ENCODE measurements at regions not wholly inside any gene's neighbourhood (a gene's known extent, or its start where the extent isn't known, plus 50 kb on each side); places are given as distances from the start of the nearest gene placed in this dataset.

GRCh38 chr4:127240764-127241105 lies 392.0 kb upstream of the INTU start:
- no peak overlapping the region for H3K9ac ChIP-seq (ENCODE audit: insufficient read depth, low read depth, low read length)
- H2AFZ ChIP-seq (ENCODE audit: low read length): no peak overlapping the region
- FAIRE-seq (no peak), DNase-seq (ENCODE audit: low spot score) (no peak), ATAC-seq (no peak)
- no peak overlapping the region for H3K27ac ChIP-seq (ENCODE audit: extremely low read length, insufficient read depth, low read length)
- H3K4me2 ChIP-seq (ENCODE audit: low read depth, low read length): no peak overlapping the region
- no peak for TF ChIP-seq ZSCAN22 (CRISPR knock-in tag; IDR thresholded peaks at IDR 0.05)
- TF ChIP-seq MIXL1 (CRISPR knock-in tag; IDR thresholded peaks at IDR 0.05): no peak
- no peak for TF ChIP-seq JDP2 (CRISPR knock-in tag; IDR thresholded peaks at IDR 0.05; ENCODE audit: borderline replicate concordance)
- TF ChIP-seq EP300 (IDR thresholded peaks at IDR 0.05; ENCODE audit: low read depth in 2 of 2, low read length in 2 of 2): no peak
- TF ChIP-seq EP300 (CRISPR knock-in tag; IDR thresholded peaks at IDR 0.05; ENCODE audit: borderline replicate concordance): no peak
- TF ChIP-seq DR1 (CRISPR knock-in tag; IDR thresholded peaks at IDR 0.05): no peak
- TF ChIP-seq TGIF2 (CRISPR knock-in tag; IDR thresholded peaks at IDR 0.05): no peak
- no peak for TF ChIP-seq ESRRA (CRISPR knock-in tag; IDR thresholded peaks at IDR 0.05; ENCODE audit: low read depth)
- no peak for TF ChIP-seq ZNF563 (CRISPR knock-in tag; IDR thresholded peaks at IDR 0.05)
- no peak for TF ChIP-seq RORA (CRISPR knock-in tag; IDR thresholded peaks at IDR 0.05)
- no peak for TF ChIP-seq GTF3A (CRISPR knock-in tag; conservative IDR thresholded peaks at IDR 0.05)
- TF ChIP-seq KDM1A (CRISPR knock-in tag; IDR thresholded peaks at IDR 0.05): no peak
- H4K20me1 ChIP-seq (ENCODE audit: insufficient read depth, low read length): no peaks in the 10 kb centered on the region
- ChIA-PET CTCF (ENCODE audit: low intra/inter-chr PET ratio, low total read pairs) (no interaction called here), POLR2A (no interaction called here)
- H3K79me2 ChIP-seq (ENCODE audit: insufficient read depth, low read length): no peaks in the 10 kb centered on the region
- intact Hi-C loops (cut with micrococcal nuclease; ENCODE audit: unreplicated experiment) (no loop called here), in situ Hi-C loops (cut with HindIII; ENCODE audit: extremely low pct_ligation_motif_present, low pct_unique_long_range_greater_than_20kb) (no loop called here)
- no peaks in the 10 kb centered on the region for H3K9me3 ChIP-seq (ENCODE audit: low read length)
- H3K36me3 ChIP-seq (replicated peaks in 1 of 2; ENCODE audit: control insufficient read depth in 1 of 2, insufficient read depth in 2 of 2, low read length in 2 of 2): no peaks in the 10 kb centered on the region
- no peak overlapping the region for H3K4me3 ChIP-seq (replicated peaks in 1 of 3; ENCODE audit: insufficient read depth in 1 of 3, low read depth in 2 of 3, low read length in 3 of 3)
- no peaks in the 10 kb centered on the region for H3K4me1 ChIP-seq (ENCODE audit: insufficient read depth, low read length)
- 0% methylated on average over 2 of the region's 2 CpGs for WGBS (ENCODE audit: low lambda C conversion rate)
- BruUV-seq (replicated peaks): no TSS peak
- H3K27me3 ChIP-seq (ENCODE audit: control insufficient read depth in 1 of 2, insufficient read depth in 2 of 2, low read length in 2 of 2): no peaks in the 10 kb centered on the region

DNA sequence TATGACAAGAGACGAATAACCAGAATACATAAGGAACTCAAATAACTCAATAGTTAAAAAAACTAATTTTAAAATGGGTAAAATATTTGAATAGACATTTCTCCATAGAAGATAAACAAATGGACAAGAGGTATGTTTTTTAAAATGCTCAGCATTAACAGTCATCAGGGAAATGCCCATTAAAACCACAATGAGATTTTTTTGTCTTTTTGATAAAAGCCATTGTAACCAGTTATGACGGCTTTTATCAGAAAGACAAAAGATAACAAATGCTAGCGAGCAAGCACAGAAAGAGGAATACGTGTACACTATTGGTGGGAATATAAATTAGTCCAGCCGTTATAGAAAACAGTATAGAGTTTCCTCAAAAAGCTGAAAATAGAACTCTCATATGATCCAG lies 388.2 kb upstream of the INTU start:
- intact Hi-C loops (cut with micrococcal nuclease; ENCODE audit: unreplicated experiment) (no loop called here), in situ Hi-C loops (cut with HindIII; ENCODE audit: extremely low pct_ligation_motif_present, low pct_unique_long_range_greater_than_20kb) (no loop called here)
- no TSS peak for BruUV-seq (replicated peaks)
- H3K4me2 ChIP-seq (ENCODE audit: low read depth, low read length): no peak overlapping the region
- no peaks in the 10 kb centered on the region for H3K36me3 ChIP-seq (replicated peaks in 1 of 2; ENCODE audit: control insufficient read depth in 1 of 2, insufficient read depth in 2 of 2, low read length in 2 of 2)
- H3K27me3 ChIP-seq (ENCODE audit: control insufficient read depth in 1 of 2, insufficient read depth in 2 of 2, low read length in 2 of 2): no peaks in the 10 kb centered on the region
- ChIA-PET CTCF (ENCODE audit: low intra/inter-chr PET ratio, low total read pairs) (no interaction called here), POLR2A (no interaction called here)
- no peaks in the 10 kb centered on the region for H3K79me2 ChIP-seq (ENCODE audit: insufficient read depth, low read length)
- H3K9ac ChIP-seq (ENCODE audit: insufficient read depth, low read depth, low read length): no peak overlapping the region
- no peak overlapping the region for H2AFZ ChIP-seq (ENCODE audit: low read length)
- no peaks in the 10 kb centered on the region for H4K20me1 ChIP-seq (ENCODE audit: insufficient read depth, low read length)
- no peak overlapping the region for H3K27ac ChIP-seq (ENCODE audit: extremely low read length, insufficient read depth, low read length)
- WGBS (ENCODE audit: low lambda C conversion rate): 15% methylated on average over 5 of the region's 5 CpGs
- FAIRE-seq (no peak), ATAC-seq (no peak), DNase-seq (ENCODE audit: low spot score) (no peak)
- H3K9me3 ChIP-seq (ENCODE audit: low read length): no peaks in the 10 kb centered on the region
- no peaks in the 10 kb centered on the region for H3K4me1 ChIP-seq (ENCODE audit: insufficient read depth, low read length)
- no peak overlapping the region for H3K4me3 ChIP-seq (replicated peaks in 1 of 3; ENCODE audit: insufficient read depth in 1 of 3, low read depth in 2 of 3, low read length in 3 of 3)
- TF ChIP-seq ZNF749 (CRISPR knock-in tag; IDR thresholded peaks at IDR 0.05; ENCODE audit: borderline replicate concordance): no peak
- no peak for TF ChIP-seq ZMYM4 (CRISPR knock-in tag; IDR thresholded peaks at IDR 0.05)
- no peak for TF ChIP-seq ZBTB10 (CRISPR knock-in tag; IDR thresholded peaks at IDR 0.05; ENCODE audit: borderline replicate concordance)
